ENCODE measurements at regions not wholly inside any gene's neighbourhood (a gene's known extent, or its start where the extent isn't known, plus 50 kb on each side); places are given as distances from the start of the nearest gene placed in this dataset.

DNA sequence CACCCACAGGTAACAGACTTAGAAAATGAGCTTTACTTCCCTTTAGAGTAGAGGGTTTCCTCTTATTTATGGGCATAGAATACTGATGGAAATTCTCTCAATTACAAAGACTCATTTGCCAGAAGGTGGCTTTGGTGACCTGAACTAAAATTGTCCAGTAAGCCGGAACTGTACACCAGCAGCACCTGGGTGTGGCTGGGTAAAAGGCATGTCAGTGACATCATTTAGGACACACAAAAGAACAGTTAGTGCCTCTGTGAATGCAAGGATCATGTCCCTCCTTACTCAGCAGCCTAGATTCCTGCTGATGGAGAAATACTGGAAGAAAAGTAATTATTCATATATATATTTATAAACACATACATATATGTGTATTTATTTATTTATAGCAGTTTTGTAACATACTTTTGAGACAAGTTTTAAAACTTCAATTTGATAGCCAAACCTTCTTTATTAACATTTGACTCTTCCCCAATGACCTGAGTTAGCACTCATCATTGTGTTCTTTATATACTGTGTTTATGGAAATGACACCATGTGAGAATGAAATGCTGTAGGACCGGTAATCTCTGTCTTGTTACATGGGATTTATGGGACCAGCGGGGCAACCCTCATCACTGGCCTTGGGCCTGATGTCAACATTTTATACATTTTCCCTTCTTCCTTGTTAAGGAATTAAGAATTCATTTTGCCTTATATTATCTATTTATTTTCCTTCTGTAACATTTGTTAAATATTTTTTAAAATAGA, 274.4 kb downstream of the BRINP2 start:
- Histone ChIP-seq H3K9ac (ENCODE audit: low read depth in 1 of 2, low read length in 2 of 2) (no peak overlapping the region), H3K27me3 (ENCODE audit: control insufficient read depth in 2 of 2, insufficient read depth in 2 of 2, low read length in 2 of 2) (no peaks in the 10 kb centered on the region), H3K9me3 (ENCODE audit: control insufficient read depth in 2 of 2, low read length in 2 of 2) (no peaks in the 10 kb centered on the region), H3K27ac (ENCODE audit: low read depth in 2 of 2, low read length in 2 of 2) (no peak overlapping the region), H3K4me3 (ENCODE audit: low read length in 2 of 2) (no peak overlapping the region), H3K36me3 (ENCODE audit: control insufficient read depth in 2 of 2, insufficient read depth in 2 of 2, low read length in 2 of 2) (no peaks in the 10 kb centered on the region), H3K4me1 (ENCODE audit: control insufficient read depth in 2 of 2, insufficient read depth in 2 of 2, low read length in 2 of 2) (no peaks in the 10 kb centered on the region)

DNA sequence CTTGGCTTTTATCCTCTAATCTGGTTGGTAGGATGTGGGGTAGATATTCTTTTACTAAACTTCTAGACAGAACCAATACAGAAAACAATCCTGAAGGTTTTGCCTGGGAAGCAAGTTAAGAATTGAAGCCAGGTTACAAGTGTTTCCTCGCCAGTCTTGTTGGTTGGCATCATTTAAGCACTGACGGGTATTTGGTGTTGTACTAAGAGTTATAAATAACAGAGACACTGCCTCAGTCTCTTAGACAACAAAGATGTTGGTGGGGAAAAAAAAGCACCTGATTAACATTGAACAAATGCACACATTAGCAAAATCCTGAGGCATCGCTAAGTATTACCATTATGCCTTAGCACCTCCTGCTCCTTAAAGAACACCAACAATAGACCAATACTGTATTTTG, 272.2 kb downstream of the BRINP2 start:
- no peak overlapping the region for H3K9ac ChIP-seq (ENCODE audit: low read depth in 1 of 2, low read length in 2 of 2)
- no peaks in the 10 kb centered on the region for H3K4me1 ChIP-seq (ENCODE audit: control insufficient read depth in 2 of 2, insufficient read depth in 2 of 2, low read length in 2 of 2)
- no peaks in the 10 kb centered on the region for H3K9me3 ChIP-seq (ENCODE audit: control insufficient read depth in 2 of 2, low read length in 2 of 2)
- H3K4me3 ChIP-seq (ENCODE audit: low read length in 2 of 2), result no peak overlapping the region
- no peaks in the 10 kb centered on the region for H3K27me3 ChIP-seq (ENCODE audit: control insufficient read depth in 2 of 2, insufficient read depth in 2 of 2, low read length in 2 of 2)
- no peaks in the 10 kb centered on the region for H3K36me3 ChIP-seq (ENCODE audit: control insufficient read depth in 2 of 2, insufficient read depth in 2 of 2, low read length in 2 of 2)
- H3K27ac ChIP-seq (ENCODE audit: low read depth in 2 of 2, low read length in 2 of 2), result no peak overlapping the region

DNA sequence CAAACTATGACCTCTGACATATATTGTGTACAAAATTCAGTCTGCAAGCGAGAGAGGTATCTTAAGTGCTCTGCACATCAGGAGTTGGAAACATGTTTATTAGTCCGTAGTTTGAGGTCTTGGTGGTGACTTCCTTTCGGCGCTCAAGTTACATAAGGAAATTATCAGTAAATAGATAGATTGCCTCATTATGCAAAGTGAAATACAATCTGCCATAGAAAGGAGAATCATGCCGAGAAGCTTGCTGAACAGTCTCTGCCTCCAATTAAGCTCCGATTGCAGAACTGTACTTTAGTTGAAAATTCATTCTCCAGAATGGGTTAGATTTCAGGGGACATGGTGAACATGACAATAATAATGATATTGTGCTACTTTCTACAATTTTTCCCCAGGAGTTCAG, 271.8 kb downstream of the BRINP2 start:
- H3K36me3 ChIP-seq (ENCODE audit: control insufficient read depth in 2 of 2, insufficient read depth in 2 of 2, low read length in 2 of 2), result no peaks in the 10 kb centered on the region
- H3K27me3 ChIP-seq (ENCODE audit: control insufficient read depth in 2 of 2, insufficient read depth in 2 of 2, low read length in 2 of 2), result no peaks in the 10 kb centered on the region
- H3K4me1 ChIP-seq (ENCODE audit: control insufficient read depth in 2 of 2, insufficient read depth in 2 of 2, low read length in 2 of 2), result no peaks in the 10 kb centered on the region
- H3K9ac ChIP-seq (ENCODE audit: low read depth in 1 of 2, low read length in 2 of 2), result no peak overlapping the region
- no peaks in the 10 kb centered on the region for H3K9me3 ChIP-seq (ENCODE audit: control insufficient read depth in 2 of 2, low read length in 2 of 2)
- H3K4me3 ChIP-seq (ENCODE audit: low read length in 2 of 2), result no peak overlapping the region
- no peak overlapping the region for H3K27ac ChIP-seq (ENCODE audit: low read depth in 2 of 2, low read length in 2 of 2)

DNA sequence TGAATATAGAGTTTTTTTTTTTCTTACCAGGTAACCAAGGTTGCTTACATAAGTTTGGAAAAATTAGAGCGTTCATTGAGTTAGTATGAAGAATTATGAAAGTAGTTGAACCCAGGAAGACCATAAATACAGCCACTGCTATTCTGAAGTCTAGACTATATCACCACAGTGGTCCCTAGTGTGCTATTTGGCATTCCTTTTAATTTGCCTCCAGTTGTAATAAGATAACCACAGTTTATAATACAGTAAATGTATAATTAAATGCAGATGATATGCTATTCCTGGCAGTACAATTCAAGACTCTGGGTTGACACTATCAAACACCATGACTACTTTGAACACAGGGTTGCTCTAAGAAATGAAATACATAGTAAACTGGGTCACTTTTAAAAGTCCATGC, 270.5 kb downstream of the BRINP2 start:
- H3K4me3 ChIP-seq (ENCODE audit: low read length in 2 of 2), result no peak overlapping the region
- no peaks in the 10 kb centered on the region for H3K36me3 ChIP-seq (ENCODE audit: control insufficient read depth in 2 of 2, insufficient read depth in 2 of 2, low read length in 2 of 2)
- no peaks in the 10 kb centered on the region for H3K4me1 ChIP-seq (ENCODE audit: control insufficient read depth in 2 of 2, insufficient read depth in 2 of 2, low read length in 2 of 2)
- no peak overlapping the region for H3K27ac ChIP-seq (ENCODE audit: low read depth in 2 of 2, low read length in 2 of 2)
- H3K9ac ChIP-seq (ENCODE audit: low read depth in 1 of 2, low read length in 2 of 2), result no peak overlapping the region
- H3K9me3 ChIP-seq (ENCODE audit: control insufficient read depth in 2 of 2, low read length in 2 of 2), result no peaks in the 10 kb centered on the region
- no peaks in the 10 kb centered on the region for H3K27me3 ChIP-seq (ENCODE audit: control insufficient read depth in 2 of 2, insufficient read depth in 2 of 2, low read length in 2 of 2)

DNA sequence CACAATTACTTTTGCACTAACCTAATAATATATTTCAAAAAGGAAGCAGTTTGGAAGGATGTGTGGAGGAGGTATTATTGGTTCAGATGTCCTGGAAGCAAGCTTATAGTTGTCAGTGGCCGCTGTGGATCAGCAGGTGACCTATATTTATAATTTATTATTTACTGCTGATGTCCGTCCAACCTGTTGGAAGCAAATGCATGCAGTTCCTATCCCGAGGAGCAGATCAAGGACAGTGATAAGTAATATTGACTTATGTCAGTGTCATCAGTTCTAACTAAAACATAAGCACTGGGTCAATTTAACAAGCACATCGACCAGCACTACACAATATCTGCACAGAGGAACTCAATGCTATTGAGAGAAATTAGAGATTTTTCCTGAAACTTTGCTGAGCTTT, 270.1 kb downstream of the BRINP2 start:
- no peak overlapping the region for H3K27ac ChIP-seq (ENCODE audit: low read depth in 2 of 2, low read length in 2 of 2)
- no peaks in the 10 kb centered on the region for H3K36me3 ChIP-seq (ENCODE audit: control insufficient read depth in 2 of 2, insufficient read depth in 2 of 2, low read length in 2 of 2)
- H3K4me3 ChIP-seq (ENCODE audit: low read length in 2 of 2), result no peak overlapping the region
- H3K9ac ChIP-seq (ENCODE audit: low read depth in 1 of 2, low read length in 2 of 2), result no peak overlapping the region
- no peaks in the 10 kb centered on the region for H3K27me3 ChIP-seq (ENCODE audit: control insufficient read depth in 2 of 2, insufficient read depth in 2 of 2, low read length in 2 of 2)
- H3K9me3 ChIP-seq (ENCODE audit: control insufficient read depth in 2 of 2, low read length in 2 of 2), result no peaks in the 10 kb centered on the region
- no peaks in the 10 kb centered on the region for H3K4me1 ChIP-seq (ENCODE audit: control insufficient read depth in 2 of 2, insufficient read depth in 2 of 2, low read length in 2 of 2)

DNA sequence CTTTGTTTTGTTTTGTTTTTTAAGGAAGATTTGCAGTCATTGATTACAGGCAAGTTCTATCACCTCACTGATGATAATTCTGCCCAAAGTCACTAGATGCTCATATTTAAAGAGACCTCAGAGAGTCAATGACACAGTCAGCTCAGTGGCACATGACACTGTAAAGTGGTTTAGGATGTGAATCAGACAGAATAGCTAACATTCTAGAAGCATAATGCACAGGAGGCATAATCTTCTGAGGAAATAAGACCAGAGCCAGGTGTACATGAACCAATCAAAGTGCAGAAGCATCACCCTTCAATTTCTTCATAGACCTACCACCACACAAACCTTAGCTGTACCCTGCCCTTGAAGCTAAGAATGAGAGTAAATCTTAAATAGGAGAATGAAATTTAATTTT, 268.5 kb downstream of the BRINP2 start:
- H3K4me1 ChIP-seq (ENCODE audit: control insufficient read depth in 2 of 2, insufficient read depth in 2 of 2, low read length in 2 of 2), result no peaks in the 10 kb centered on the region
- no peak overlapping the region for H3K4me3 ChIP-seq (ENCODE audit: low read length in 2 of 2)
- no peak overlapping the region for H3K9ac ChIP-seq (ENCODE audit: low read depth in 1 of 2, low read length in 2 of 2)
- no peaks in the 10 kb centered on the region for H3K36me3 ChIP-seq (ENCODE audit: control insufficient read depth in 2 of 2, insufficient read depth in 2 of 2, low read length in 2 of 2)
- no peaks in the 10 kb centered on the region for H3K9me3 ChIP-seq (ENCODE audit: control insufficient read depth in 2 of 2, low read length in 2 of 2)
- no peaks in the 10 kb centered on the region for H3K27me3 ChIP-seq (ENCODE audit: control insufficient read depth in 2 of 2, insufficient read depth in 2 of 2, low read length in 2 of 2)
- H3K27ac ChIP-seq (ENCODE audit: low read depth in 2 of 2, low read length in 2 of 2), result no peak overlapping the region

DNA sequence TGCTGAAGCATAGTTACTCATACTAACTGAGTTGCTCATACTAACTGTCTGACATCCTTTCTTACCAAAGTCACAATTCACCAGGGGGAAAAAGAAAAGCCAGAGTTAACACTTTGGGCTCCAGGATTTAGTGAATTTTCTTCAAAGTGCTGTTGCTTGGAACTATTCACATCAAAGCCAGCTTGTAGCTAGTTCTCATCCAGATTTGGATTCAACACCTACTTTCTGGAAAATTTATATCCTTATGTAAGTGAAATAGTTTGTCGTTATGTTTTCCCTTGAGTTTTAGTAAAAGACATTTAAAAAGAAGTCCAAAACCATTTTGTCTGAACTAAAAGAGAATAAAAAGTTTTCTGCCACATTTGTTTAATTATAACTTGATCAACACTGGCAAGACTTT, 264.6 kb downstream of the BRINP2 start:
- H3K9ac ChIP-seq (ENCODE audit: low read depth in 1 of 2, low read length in 2 of 2), result no peak overlapping the region
- no peak overlapping the region for H3K27ac ChIP-seq (ENCODE audit: low read depth in 2 of 2, low read length in 2 of 2)
- no peaks in the 10 kb centered on the region for H3K27me3 ChIP-seq (ENCODE audit: control insufficient read depth in 2 of 2, insufficient read depth in 2 of 2, low read length in 2 of 2)
- H3K4me1 ChIP-seq (ENCODE audit: control insufficient read depth in 2 of 2, insufficient read depth in 2 of 2, low read length in 2 of 2), result no peaks in the 10 kb centered on the region
- H3K9me3 ChIP-seq (ENCODE audit: control insufficient read depth in 2 of 2, low read length in 2 of 2), result no peaks in the 10 kb centered on the region
- no peak overlapping the region for H3K4me3 ChIP-seq (ENCODE audit: low read length in 2 of 2)
- H3K36me3 ChIP-seq (ENCODE audit: control insufficient read depth in 2 of 2, insufficient read depth in 2 of 2, low read length in 2 of 2), result no peaks in the 10 kb centered on the region

DNA sequence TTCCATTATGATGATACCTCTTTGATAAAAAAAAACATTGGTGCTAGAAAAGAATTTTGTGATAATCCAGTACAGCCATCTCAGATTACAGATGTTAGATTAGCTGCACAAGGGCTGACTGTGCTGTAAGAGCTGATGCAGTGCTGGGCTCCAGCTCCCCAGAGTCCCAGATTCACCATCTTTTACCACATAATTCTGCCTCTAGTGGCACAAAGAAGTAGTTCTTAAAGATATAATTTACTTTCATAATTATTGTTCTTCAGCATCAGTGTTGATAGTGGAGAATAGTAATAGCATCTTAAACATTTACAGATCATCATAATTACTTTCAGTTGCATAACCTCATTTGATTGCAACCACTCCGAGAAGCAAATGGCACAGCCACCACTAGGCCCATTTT, 262.1 kb downstream of the BRINP2 start:
- Histone ChIP-seq H3K4me1 (ENCODE audit: control insufficient read depth in 2 of 2, insufficient read depth in 2 of 2, low read length in 2 of 2) (no peaks in the 10 kb centered on the region), H3K27me3 (ENCODE audit: control insufficient read depth in 2 of 2, insufficient read depth in 2 of 2, low read length in 2 of 2) (no peaks in the 10 kb centered on the region), H3K36me3 (ENCODE audit: control insufficient read depth in 2 of 2, insufficient read depth in 2 of 2, low read length in 2 of 2) (no peaks in the 10 kb centered on the region), H3K4me3 (ENCODE audit: low read length in 2 of 2) (no peak overlapping the region), H3K9me3 (ENCODE audit: control insufficient read depth in 2 of 2, low read length in 2 of 2) (no peaks in the 10 kb centered on the region), H3K9ac (ENCODE audit: low read depth in 1 of 2, low read length in 2 of 2) (no peak overlapping the region), H3K27ac (ENCODE audit: low read depth in 2 of 2, low read length in 2 of 2) (no peak overlapping the region)

DNA sequence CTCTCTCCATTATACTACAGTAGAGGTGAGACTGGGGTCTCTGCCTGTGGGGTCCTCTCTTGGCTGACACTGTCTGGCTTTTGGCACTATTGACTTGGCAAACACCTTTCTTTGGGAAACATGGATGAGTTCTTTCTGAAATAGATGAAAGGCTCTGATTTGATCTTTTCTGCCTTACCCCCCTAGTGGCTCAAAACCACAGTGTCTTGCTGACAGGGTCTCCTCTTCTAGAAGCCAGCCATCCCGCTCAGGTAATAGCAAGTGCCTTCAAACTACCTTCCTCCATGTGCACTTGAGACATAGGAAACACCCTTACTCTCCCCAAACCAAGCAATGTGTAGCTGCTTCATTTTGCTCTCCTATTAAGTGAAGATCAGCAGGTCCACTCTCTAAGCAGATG, 260.4 kb downstream of the BRINP2 start:
- H3K4me3 ChIP-seq (ENCODE audit: low read length in 2 of 2), result no peak overlapping the region
- H3K9ac ChIP-seq (ENCODE audit: low read depth in 1 of 2, low read length in 2 of 2), result no peak overlapping the region
- no peaks in the 10 kb centered on the region for H3K36me3 ChIP-seq (ENCODE audit: control insufficient read depth in 2 of 2, insufficient read depth in 2 of 2, low read length in 2 of 2)
- H3K27me3 ChIP-seq (ENCODE audit: control insufficient read depth in 2 of 2, insufficient read depth in 2 of 2, low read length in 2 of 2), result no peaks in the 10 kb centered on the region
- no peaks in the 10 kb centered on the region for H3K4me1 ChIP-seq (ENCODE audit: control insufficient read depth in 2 of 2, insufficient read depth in 2 of 2, low read length in 2 of 2)
- H3K9me3 ChIP-seq (ENCODE audit: control insufficient read depth in 2 of 2, low read length in 2 of 2), result no peaks in the 10 kb centered on the region
- H3K27ac ChIP-seq (ENCODE audit: low read depth in 2 of 2, low read length in 2 of 2), result no peak overlapping the region

DNA sequence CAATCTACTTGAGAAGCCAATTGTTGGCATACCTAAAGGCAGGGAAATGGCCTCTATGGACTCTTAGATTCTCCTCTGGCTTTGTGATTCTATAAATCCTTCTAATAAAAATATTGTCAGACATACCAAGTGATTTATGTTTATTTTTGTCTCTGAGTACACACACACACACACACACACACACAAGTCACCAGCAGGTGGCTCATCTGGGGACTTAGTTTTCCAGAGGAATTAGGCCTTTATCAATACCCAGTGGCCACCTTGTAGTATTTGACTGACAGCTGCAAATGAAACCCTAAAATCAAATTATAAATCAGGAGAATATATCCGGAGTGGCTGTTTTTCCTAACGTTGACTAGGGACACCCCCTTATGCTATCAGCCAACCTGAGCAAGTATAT, 258.5 kb downstream of the BRINP2 start:
- no peaks in the 10 kb centered on the region for H3K9me3 ChIP-seq (ENCODE audit: control insufficient read depth in 2 of 2, low read length in 2 of 2)
- H3K4me3 ChIP-seq (ENCODE audit: low read length in 2 of 2), result no peak overlapping the region
- H3K4me1 ChIP-seq (ENCODE audit: control insufficient read depth in 2 of 2, insufficient read depth in 2 of 2, low read length in 2 of 2), result no peaks in the 10 kb centered on the region
- H3K27ac ChIP-seq (ENCODE audit: low read depth in 2 of 2, low read length in 2 of 2), result no peak overlapping the region
- H3K9ac ChIP-seq (ENCODE audit: low read depth in 1 of 2, low read length in 2 of 2), result no peak overlapping the region
- no peaks in the 10 kb centered on the region for H3K36me3 ChIP-seq (ENCODE audit: control insufficient read depth in 2 of 2, insufficient read depth in 2 of 2, low read length in 2 of 2)
- H3K27me3 ChIP-seq (ENCODE audit: control insufficient read depth in 2 of 2, insufficient read depth in 2 of 2, low read length in 2 of 2), result no peaks in the 10 kb centered on the region

DNA sequence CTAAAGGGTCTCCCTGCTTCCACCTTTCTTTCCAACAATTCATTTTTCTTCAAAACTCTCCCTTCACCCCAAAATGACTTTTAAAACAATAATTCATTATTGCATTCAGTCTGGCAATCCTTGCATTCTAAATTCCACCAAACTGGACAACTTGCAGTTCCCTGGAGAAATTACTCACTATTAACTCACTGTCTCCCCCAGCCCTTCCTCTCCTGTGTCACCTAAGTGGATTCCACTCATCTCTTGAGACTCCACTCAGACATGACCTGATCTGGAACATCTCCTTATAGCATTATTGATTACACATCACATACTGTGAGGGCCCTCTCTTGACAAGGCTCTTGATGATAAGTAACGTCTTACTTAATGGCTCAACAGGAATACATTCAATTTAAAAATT, 257.1 kb downstream of the BRINP2 start:
- no peaks in the 10 kb centered on the region for H3K4me1 ChIP-seq (ENCODE audit: control insufficient read depth in 2 of 2, insufficient read depth in 2 of 2, low read length in 2 of 2)
- no peaks in the 10 kb centered on the region for H3K27me3 ChIP-seq (ENCODE audit: control insufficient read depth in 2 of 2, insufficient read depth in 2 of 2, low read length in 2 of 2)
- no peak overlapping the region for H3K9ac ChIP-seq (ENCODE audit: low read depth in 1 of 2, low read length in 2 of 2)
- no peak overlapping the region for H3K4me3 ChIP-seq (ENCODE audit: low read length in 2 of 2)
- no peak overlapping the region for H3K27ac ChIP-seq (ENCODE audit: low read depth in 2 of 2, low read length in 2 of 2)
- H3K9me3 ChIP-seq (ENCODE audit: control insufficient read depth in 2 of 2, low read length in 2 of 2), result no peaks in the 10 kb centered on the region
- no peaks in the 10 kb centered on the region for H3K36me3 ChIP-seq (ENCODE audit: control insufficient read depth in 2 of 2, insufficient read depth in 2 of 2, low read length in 2 of 2)

Data from mucosa of rectum (tissue), 2 donors.